GM12873 (cell line): ENCODE measurements at regions not wholly inside any gene's neighbourhood (a gene's known extent, or its start where the extent isn't known, plus 50 kb on each side); places are given as distances from the start of the nearest gene placed in this dataset.

ENCODE experiments used
- TF ChIP-seq, protein P1 (sequence below): IDR thresholded peaks from 2 replicates; pipeline ENCODE4 v1.5.1; 2012; ENCODE audit warnings: low read depth, mild to moderate bottlenecking, moderate library complexity, low read length, control low read depth; ENCODE audit not compliant: insufficient read depth; ENCODE audit errors: missing control alignments

DNA sequence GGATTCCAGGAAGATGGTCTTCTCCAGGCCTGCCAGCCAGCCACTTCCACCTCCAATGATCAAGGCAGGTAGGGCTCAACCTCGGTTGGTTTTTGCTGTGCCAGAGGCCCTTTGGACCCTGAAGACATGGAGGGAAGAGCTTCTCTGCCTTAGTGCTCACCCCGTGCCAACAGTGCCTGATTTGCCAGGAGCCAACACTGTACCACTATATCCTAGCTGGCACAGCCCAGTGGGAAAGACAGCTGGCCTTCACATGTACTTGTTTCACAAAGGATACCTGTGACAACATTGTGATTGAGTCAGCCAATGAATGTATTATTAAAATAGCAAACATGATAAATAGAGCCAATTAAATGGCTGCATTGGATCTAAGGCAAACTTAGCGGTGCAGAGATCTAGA lies 51.9 kb upstream of the PRPS1 start:
- TF ChIP-seq, protein P1, sequence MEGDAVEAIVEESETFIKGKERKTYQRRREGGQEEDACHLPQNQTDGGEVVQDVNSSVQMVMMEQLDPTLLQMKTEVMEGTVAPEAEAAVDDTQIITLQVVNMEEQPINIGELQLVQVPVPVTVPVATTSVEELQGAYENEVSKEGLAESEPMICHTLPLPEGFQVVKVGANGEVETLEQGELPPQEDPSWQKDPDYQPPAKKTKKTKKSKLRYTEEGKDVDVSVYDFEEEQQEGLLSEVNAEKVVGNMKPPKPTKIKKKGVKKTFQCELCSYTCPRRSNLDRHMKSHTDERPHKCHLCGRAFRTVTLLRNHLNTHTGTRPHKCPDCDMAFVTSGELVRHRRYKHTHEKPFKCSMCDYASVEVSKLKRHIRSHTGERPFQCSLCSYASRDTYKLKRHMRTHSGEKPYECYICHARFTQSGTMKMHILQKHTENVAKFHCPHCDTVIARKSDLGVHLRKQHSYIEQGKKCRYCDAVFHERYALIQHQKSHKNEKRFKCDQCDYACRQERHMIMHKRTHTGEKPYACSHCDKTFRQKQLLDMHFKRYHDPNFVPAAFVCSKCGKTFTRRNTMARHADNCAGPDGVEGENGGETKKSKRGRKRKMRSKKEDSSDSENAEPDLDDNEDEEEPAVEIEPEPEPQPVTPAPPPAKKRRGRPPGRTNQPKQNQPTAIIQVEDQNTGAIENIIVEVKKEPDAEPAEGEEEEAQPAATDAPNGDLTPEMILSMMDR, result no peak

DNA sequence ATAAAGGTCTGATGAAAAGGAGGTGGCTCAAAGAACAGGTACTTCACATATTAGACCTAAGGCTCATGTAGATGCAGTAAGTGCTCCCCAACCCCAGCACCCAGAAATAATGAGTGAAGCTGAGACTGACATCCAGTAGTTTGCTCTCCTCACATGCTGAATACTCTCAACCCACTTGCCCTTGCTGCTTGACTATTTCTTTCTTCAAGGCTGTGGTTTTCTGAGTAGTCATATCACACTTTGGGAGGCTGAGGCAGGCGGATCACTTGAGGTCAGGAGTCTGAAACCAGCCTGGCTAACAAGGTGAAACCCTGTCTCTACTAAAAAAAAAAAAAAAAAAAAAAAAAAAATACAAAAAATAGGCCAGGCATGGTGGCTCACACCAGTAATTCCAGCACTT lies 51.5 kb upstream of the PRPS1 start:
- TF ChIP-seq, protein P1, result no peak

DNA sequence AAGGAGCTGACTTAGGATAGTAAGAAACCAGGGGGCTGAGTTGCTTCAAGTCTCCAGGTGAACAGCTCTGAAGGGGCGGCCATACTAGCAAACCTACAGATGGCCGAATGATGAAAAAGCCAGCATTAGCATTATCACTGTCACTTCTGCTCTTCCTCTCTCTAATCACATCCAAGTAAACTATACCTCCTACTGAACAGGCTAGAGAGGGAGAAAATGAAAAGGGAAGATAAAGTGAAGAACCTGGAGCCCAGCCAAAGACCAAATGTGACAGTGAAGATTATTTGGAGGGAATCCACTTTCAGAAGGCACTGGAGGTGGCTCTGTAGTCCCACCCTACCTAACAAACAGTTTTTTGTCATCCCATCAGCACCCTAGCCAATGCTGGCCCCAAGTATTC lies 50.4 kb upstream of the PRPS1 start:
- TF ChIP-seq, protein P1, result no peak
